ENCODE measurements at regions not wholly inside any gene's neighbourhood (a gene's known extent, or its start where the extent isn't known, plus 50 kb on each side); places are given as distances from the start of the nearest gene placed in this dataset.

DNA sequence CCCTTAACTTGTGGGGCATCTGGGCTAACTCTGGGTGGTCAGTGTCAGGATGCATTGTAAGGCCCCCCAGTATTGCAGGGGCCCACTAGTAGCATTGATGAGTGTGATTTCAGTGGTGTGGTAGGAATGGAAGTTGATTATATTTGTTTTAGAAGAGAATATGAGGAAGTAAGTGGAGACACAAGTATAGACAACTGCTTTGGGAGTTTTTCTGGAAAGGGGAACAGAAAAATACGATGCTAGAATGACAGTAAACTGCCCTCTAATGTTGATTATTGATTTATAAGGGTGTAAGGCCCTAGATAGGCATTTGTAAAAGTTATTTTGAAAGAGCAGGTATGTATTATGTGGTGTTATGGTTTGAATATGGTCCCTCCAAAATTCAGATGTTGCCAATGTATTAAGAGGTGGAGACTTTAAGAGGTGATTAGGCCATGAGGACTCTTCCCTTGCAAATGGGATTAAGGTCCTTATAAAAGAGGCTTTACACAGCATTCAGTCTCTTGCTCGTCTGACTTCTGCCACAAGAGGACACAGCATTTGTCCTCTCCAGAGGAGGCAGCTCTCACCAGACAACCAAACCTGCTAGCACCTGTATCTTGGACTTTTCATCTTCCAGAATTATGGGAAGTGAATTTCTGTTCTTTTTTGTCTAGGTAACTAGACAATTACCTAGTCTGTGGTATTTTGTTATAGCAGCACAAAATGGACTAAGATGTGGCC is 135.9 kb upstream of the DTNBP1 start:
- DNase-seq (ENCODE audit: low read depth) = no peak

DNA sequence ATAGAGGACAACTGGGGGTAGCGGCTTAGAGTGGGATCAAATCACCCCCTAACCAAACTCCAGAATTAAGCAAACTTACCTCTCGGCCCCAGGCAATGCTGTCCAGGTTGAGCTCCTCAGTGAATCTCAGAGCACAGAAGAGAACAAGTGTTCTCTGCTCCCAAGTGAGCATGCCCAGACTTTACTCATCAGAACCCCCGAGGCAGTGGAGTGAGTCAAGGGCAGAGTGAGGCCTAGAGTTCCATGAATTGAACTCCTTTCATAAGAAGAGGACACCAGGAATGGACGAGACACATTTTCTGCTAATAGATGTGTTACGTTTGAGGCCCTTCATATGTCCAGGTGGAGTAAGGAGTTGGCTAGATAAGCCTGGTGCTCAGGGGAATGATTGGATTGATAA is 134.0 kb upstream of the DTNBP1 start:
- no peak for DNase-seq (ENCODE audit: low read depth)

DNA sequence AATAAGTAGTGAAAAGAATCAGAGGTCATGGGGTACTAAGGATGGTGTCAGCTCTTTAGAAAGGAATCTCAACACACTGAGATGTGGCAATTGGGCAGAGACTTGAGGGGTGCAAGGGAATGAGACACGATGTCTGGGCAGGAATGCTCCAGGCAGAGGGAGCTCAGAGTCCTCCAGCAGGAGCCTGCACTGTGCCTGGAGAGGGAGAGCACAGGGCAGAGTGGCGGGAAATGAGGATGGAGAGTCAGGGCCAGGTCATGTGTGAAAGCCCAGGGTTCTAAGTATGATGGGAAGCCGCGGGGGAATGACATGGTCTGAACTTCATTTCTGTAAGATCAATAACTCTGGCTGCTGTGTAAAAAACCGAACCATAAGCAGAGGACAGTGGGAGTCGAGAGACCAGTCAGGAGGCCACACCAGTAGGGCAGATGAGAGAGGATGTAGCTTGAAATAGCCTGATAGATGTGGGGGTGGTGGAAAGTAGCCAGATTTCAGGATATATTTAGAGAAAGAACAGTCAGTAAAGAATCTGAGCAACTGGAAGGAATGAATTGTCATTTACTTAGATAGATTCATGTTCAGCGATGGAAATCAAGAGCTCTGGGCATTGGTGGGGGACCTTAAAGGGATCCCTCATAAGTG is 133.4 kb upstream of the DTNBP1 start:
- no peak for DNase-seq (ENCODE audit: low read depth)

DNA sequence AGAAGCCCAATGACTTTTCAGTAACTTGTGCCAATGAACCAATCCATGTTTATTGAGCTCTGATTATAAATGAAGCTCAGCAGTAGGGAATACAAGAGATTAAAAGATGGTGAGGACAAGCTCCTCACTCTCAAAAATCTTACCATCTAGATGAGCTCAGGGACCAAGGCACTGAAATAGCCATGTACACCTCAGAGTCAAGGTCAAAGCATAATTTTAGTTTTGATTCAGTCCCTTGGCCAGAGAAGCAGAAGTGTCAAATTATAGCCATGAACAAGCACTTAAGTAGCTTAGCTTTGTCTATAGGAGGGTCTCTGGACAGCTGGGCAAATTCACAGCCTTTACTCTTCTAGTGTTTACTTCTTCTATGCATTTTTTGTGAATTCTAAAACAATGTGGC is 131.0 kb upstream of the DTNBP1 start:
- DNase-seq (ENCODE audit: low read depth) = no peak

DNA sequence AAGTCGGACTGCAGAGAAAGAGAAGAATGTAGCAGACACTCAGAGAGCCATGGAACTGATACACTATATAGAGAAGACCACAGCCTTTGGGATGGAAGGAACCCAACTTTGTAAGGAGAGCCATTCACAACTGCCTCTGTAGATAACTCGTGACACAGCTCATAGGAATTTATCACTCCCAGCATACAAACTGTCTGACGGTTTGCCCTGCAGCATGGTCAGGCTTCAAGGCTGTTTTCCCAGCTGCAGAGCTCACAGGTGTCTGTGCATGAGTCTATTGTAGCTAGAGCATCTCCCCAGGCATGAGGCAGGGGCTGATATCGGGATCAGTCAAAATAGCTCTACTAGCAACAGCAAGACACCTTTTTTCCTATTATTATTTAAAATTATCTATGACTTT is 130.5 kb upstream of the DTNBP1 start:
- DNase-seq (ENCODE audit: low read depth) = peak; percentile 15

DNA sequence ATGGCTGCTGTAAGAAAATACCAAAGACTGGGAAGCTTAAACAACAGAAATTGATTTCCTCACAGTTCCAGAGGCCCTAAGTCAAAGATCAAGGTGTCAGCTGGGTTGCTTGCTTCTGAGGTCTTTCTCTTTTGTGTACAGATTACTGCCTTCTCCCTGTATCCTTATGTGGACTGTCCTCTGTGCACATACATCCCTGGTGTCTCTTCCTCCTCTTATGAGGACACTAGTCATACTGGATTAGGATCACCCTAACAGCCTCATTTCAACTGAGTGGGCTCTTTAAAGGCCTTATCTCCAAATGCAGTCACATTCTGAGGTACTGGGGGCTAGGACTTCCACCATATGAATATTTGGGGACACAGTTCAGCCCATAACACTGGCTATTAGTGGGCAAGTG is 130.0 kb upstream of the DTNBP1 start:
- DNase-seq (ENCODE audit: low read depth) = no peak

DNA sequence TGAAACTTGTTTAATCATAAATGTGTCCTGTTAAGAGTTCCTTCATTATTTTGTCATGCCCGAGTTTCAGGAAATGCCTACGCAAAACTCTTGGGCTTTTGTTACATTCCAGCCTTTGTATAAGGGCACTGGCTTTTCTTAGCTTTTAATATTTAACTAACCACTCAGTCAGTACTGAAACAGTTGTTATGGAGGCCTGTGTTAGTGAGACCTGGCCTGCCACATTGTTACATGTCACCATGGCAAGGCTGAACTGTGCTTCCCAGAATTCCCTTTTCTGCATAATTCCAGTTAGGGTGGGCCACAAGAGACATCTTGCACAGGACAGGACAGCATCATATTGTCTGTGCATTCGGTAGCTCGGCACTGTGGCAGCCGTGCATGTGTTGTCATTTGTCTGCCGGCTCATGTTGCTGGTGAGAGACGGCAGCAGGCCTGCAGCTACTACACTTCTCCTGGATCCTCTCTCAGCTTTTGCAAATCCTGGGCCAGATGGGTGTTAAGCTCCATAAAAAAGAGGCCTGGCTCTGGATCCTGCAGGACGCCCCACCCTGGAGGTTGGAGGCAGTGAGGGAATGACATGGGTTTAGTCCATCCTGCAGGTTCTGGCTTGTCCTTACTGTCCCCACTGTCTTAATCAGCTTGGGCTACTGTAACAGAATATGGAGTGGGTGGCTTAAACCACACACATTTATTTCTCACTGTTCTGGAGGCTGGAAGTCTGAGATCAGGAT is 128.8 kb upstream of the DTNBP1 start:
- DNase-seq (ENCODE audit: low read depth) = no peak

DNA sequence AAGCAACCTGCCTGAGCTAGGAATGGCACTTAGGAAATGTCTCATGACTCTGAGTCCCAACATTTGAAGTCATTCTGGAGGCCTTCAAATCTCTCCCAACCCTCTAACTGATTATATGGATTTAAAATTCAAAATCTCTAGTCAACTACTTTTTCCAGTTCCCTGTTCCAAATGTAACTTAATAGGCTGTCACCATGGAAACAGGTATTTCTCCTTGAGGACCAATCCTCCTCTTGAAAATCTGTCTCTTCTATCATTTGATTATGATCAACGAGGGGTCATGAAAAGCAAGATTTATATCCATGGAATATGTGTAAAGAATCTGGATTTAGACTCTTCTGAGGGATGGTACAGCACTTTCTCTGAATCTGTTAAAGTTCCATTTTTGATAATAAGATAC is 127.3 kb upstream of the DTNBP1 start:
- no peak for DNase-seq (ENCODE audit: low read depth)

DNA sequence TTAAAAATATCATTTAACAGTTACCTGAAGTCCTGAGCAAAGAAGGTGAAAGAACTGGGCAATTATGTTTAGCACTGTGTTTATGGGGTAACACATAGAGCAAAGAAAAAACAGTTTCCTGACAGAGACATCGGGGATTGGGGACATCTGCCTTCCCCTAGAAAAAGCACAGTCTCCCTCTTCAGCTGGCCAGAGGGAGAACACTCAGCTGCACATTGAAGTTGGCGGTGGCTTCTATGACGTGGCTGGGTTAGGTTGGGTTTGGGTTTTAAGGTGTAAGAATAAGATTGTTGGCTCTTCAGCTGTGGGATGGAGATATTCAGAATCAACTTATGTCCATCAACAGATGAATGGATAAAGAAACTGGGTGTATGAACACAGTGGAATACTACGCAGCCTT is 124.0 kb upstream of the DTNBP1 start:
- no peak for DNase-seq (ENCODE audit: low read depth)

DNA sequence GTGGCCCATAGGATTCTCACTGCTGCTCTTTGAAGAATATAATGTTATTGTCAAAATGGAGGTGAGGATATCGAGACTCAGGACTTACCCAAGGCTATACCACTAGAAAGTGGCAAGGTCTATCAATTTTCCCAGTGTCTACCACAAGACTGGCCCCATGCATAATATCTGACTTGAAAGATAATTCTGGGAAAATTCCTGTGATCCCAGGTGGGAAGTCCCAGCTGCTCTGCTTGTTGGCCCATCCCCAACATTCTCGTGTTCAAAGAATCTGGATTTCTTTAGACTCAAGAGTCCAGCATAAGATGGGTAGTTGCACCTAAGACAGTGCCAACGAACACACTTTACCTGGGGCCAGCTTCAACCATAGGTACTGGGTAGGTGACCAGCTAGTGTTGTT is 120.7 kb upstream of the DTNBP1 start:
- DNase-seq (ENCODE audit: low read depth) = no peak

DNA sequence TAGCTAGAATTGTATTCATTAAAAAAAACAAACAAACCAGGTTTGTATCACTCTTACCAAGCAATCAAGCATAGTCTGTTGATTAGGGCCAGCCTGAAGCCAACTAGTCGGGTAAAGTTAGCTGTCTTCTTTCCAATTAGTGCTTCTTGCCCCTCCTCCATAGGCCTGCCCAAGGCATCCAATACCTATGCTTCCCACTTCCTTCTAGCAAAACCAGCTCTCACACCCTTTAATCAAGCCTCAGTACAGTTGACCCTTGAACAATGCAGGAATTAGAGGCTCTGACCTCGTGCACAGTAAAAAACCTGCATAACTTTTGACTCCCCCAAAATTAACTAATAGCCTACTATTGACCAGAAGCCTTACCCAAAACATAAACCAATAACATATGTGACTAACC is 119.1 kb upstream of the DTNBP1 start:
- DNase-seq (ENCODE audit: low read depth) = no peak

DNA sequence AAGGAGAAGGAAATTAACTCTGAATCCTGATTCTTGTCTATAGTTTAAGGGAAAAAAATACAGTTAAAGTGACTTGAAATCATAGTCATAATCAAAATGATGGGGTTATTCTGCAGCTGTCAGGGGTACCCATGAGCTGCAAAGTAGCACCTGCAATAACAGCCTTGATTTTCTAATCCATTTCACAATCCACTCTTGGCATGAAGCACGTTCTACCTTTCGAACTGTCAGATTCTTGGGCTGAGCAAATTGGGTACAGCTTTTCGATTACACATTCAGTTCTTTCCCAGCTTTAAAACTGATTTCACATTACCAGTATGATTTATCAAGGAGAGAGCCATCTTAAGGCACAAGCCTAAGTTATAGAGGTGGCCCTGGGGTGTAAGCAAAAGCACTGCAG is 118.5 kb upstream of the DTNBP1 start:
- DNase-seq (ENCODE audit: low read depth) = no peak

DNA sequence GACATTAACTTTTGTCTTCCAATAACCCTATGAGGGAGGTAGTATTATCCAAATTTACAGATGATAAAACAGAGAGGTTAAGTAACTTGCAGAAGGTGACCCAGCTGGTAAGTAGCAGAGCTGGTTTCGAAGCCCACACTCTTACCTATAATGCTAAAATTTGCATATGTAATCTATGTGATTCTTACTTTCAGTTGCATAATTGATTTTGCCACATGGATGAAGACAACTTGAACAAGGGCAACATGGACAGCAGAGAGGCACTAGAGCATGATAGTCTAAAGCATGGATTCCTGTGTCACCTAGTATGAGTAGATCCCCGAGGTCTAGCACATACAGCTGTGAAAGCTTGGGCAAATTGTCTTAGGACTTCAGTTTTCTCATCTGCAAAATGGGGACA is 117.6 kb upstream of the DTNBP1 start:
- no peak for DNase-seq (ENCODE audit: low read depth)

DNA sequence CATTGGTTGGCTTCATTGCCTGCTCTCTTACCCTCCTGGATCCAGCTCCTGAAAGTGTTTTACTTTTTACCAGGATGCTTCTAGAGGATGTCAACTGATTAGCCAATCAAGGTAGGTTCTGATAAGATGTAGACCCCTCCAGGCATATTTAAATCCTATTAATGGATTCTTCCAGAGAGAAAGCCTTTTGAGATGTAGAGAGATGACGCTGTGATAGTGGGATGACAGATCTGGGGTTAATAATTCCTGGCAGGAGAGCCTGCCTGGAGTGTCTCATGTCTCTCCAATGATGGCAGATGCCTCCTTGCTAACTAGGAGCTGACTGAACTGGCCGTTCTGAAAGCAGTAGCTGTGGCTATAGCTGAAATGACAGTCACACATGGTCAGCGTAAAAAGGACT is 116.9 kb upstream of the DTNBP1 start:
- DNase-seq (ENCODE audit: low read depth) = no peak

DNA sequence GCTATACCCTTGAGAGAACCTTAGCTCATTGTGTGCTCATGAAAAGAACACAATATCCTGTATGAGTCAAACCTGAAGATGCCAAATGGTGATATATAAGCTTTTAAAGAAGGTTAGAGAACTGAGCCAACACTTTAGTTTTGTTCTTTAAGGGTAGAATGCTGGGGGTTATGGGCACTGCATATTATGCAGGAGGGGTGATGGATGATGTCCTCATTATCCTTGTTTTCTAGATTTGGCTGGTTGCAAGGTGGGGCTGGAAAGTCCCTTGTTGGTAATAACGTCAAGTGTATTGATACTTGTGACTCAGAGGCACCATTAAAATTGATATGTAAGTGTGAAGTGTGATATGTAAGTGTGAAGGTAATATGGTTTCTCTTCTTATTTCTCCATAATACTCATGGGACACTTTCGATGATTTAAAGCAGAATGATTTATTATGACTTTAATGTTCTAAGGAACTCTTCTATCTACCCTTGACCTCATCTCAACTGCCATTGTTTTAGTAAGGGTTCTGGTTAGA is 113.7 kb upstream of the DTNBP1 start:
- DNase-seq (ENCODE audit: low read depth) = no peak

DNA sequence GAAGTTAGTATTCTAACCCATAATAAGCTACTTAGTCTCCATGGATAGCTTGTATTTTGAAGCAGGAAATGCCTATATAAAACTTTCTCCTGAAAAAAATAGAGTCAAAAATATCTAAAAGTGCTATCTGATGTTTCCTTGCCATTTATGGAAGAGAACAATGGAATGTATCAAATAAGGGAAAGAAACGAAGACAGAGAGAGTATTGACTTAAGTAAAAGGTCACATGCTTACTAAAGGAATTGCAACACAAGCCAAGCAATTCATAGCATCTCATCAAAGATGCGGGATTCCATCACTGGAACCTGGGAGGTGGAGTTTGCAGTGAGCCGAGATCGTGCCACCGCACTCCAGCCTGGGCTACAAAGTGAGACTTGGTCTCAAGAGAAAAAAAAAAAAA is 112.9 kb upstream of the DTNBP1 start:
- no peak for DNase-seq (ENCODE audit: low read depth)

DNA sequence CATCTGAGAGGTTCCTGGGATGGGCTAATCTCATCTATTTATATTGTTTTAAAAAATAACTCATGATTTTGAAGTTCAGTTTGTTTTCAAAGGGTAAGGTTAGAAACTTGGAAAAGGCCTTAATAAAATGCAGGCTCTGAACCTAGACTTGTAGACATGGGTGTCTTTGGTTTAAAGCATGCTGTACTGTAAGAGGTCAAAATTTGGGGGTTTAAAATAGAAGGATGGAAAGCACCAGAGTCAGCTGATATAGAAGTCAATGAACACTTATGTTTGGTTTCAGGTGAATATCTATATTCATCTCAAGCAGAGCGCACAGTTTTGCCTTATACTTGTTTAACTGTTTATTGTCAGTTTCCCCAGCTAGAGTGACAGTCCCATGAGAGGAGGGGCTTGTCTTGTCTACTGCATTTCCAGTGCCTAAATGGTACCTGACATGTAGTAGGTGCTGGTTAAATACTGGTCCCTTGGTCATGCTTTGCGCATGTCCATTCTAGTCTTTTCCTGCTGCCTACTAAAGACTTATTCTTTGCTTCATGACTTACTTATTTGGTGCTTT is 112.3 kb upstream of the DTNBP1 start:
- DNase-seq (ENCODE audit: low read depth) = no peak

DNA sequence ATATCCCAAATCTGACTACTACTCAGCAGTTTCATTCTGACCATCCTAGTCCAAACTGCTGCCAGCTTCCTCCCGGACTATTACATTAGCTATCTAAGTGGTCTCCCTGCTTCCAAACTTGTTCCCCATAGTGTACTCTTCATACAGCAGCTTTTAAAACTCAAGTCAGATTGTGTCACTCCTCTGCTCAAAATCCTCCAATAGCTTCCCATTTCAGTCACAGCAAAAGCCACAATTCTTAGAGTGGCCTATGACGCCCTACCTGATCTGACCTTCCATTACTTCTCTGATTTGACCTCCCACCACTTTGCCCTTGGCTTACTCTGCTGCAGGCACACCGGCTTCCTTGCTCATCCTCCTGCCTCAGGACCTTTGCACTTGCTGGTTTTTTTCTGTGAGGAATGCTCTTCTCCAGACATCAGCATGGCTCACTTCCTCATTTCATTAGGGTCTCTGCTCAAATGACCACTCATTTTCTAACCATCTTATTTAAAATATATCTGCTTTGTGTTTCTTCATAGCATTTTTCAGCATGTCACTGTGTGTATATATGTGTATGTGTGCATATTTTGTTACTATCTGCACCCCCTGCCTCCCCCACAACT is 111.1 kb upstream of the DTNBP1 start:
- no peak for DNase-seq (ENCODE audit: low read depth)

DNA sequence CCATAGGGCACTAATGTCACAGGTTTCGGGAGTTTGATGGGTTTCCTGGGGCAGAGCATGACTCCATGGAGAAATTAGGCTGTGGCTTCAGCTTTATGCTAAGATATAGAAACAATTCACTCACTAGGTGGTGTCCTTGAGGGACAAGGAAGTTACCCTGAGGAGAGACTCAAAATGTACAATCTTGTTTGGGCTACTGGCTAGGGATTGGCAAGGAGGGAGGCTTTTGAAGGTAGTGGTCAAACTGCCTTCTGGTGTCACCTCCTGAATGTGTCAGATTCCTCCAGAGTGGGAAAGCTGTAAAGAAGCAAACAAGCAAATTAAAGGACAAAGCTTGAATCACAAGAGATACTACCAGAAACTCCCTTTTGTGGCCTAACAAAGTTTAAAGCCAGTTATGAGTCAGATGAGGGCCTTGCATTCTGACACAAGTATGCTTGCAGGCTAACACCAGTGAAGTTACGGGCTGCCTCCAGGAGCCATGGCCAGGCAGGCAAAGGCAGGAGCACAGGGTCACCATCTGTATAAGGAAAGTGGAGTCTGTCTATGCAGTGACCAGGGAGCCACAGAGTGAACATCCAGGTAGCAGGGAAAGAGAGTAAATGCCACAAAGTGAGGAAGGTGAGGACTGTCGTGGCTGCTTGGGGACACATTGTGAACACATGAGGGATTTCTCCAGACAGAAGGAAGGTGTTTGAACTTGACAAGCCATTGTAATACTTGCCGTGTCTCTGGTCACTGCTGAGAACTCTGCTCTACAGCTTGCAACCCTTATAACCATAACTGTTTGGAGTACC is 107.7 kb upstream of the DTNBP1 start:
- no peak for DNase-seq (ENCODE audit: low read depth)

DNA sequence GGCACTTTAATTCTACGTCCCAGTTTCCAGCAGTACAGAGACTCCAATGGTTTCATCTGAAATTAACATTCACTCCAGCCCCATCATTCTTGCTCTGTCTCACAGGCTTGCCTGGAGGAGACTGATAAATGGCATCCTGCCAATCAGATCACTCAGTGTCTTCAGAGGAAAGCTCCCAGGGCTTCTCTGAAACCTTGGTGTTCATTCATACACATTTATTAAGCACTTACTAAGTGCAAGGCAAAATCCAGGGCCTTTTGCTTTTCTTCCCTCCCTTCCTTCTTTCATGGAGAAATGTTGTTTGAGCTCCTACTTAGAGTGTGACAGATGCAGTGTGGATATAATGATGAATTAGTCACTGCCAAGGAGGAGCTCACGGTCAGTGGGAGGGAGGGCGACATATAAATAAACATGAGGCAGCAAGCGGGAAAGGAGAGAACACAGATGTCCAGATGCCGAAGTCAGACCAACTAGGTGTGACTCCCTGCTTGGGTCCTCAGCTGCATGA is 106.7 kb upstream of the DTNBP1 start:
- DNase-seq (ENCODE audit: low read depth) = no peak

DNA sequence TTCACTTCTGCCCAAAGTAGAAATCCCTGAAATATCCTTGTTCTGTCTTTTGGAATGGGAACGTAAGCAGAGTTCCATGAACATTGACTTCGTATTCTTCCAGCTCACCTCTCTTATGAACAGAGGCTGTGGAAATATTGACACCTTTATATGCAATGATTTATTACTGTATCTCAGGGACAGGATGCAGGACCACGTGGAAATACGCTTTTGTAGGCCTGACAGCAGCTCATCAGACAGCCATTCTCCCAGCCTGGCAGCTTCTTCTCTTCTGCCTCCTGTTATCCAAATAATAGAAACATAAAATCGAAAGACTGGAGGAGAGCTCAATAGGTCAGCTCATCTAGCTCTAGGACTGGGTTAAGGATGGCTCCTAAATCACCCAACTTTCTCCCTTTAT is 106.2 kb upstream of the DTNBP1 start:
- DNase-seq (ENCODE audit: low read depth) = no peak

Data from non-pigmented ciliary epithelial cell (primary cell).